MM.1S (cell line): ENCODE measurements at regions not wholly inside any gene's neighbourhood (a gene's known extent, or its start where the extent isn't known, plus 50 kb on each side); places are given as distances from the start of the nearest gene placed in this dataset.
"Not testable (repeated sequence)": the region's sequence is repeated elsewhere in the genome, so short reads cannot be mapped to it uniquely, and the experiment has no call there.

Experiments used
- DNase-seq: peaks from one replicate; pipeline ENCODE4 v3.0.0-alpha.2; 2015
- H2AFZ ChIP-seq: fragments of 300-600 bp; sonication (generic); 2 replicates; pipeline ENCODE4 v1.6.0; 2016; ENCODE audit warnings: antibody characterized with exemption, low read length
- H3F3A ChIP-seq: fragments of 300-600 bp; sonication (generic); 2 replicates; pipeline ENCODE4 v1.6.1; 2016; ENCODE audit warnings: mild to moderate bottlenecking, antibody characterized with exemption, low read length, moderate library complexity, mixed read lengths; ENCODE audit not compliant: insufficient read depth
- H3K27ac ChIP-seq: fragments of 300-600 bp; sonication (generic); 2 replicates; pipeline ENCODE4 v1.5.1; 2016; ENCODE audit warnings: mild to moderate bottlenecking, low read length
- H3K27me3 ChIP-seq: fragments of 300-600 bp; sonication (generic); replicated peaks from 2 replicates; pipeline ENCODE4 v1.6.0; 2016; ENCODE audit warnings: low read length; ENCODE audit not compliant: insufficient read depth
- H3K36me3 ChIP-seq: fragments of 300-600 bp; sonication (generic); replicated peaks from 2 replicates; pipeline ENCODE4 v1.6.1; 2016; ENCODE audit warnings: mild to moderate bottlenecking, low read length, mixed read lengths; ENCODE audit not compliant: insufficient read depth
- H3K4me1 ChIP-seq: fragments of 300-600 bp; sonication (generic); 2 replicates; pipeline ENCODE4 v1.6.1; 2016; ENCODE audit warnings: low read length, mixed read lengths
- H3K4me2 ChIP-seq: fragments of 300-600 bp; sonication (generic); 2 replicates; pipeline ENCODE4 v1.6.0; 2016; ENCODE audit warnings: low read depth, low read length
- H3K4me3 ChIP-seq: fragments of 300-600 bp; sonication (generic); 2 replicates; pipeline ENCODE4 v1.5.1; 2016; ENCODE audit warnings: low read length, mixed read lengths
- H3K79me2 ChIP-seq: fragments of 300-600 bp; sonication (generic); 2 replicates; pipeline ENCODE4 v1.6.1; 2016; ENCODE audit warnings: mixed run types, low read length, mixed read lengths
- H3K9ac ChIP-seq: fragments of 300-600 bp; sonication (generic); 2 replicates; pipeline ENCODE4 v1.6.1; 2016; ENCODE audit warnings: low read length, mixed read lengths
- H3K9me2 ChIP-seq: fragments of 300-600 bp; sonication (generic); replicated peaks from 2 replicates; pipeline ENCODE4 v1.6.1; 2016; ENCODE audit warnings: mild to moderate bottlenecking, low read length, mixed read lengths; ENCODE audit not compliant: insufficient read depth
- H3K9me3 ChIP-seq: fragments of 300-600 bp; sonication (generic); replicated peaks from 2 replicates; pipeline ENCODE4 v1.6.1; 2016; ENCODE audit warnings: mild to moderate bottlenecking, low read length, mixed read lengths; ENCODE audit not compliant: insufficient read depth
- H4K20me1 ChIP-seq: fragments of 300-600 bp; sonication (generic); 2 replicates; pipeline ENCODE4 v1.6.1; 2016; ENCODE audit warnings: mild to moderate bottlenecking, low read length, moderate library complexity, mixed read lengths; ENCODE audit not compliant: insufficient read depth
- EZH2 ChIP-seq: fragments of 300-600 bp; sonication (generic); optimal IDR thresholded peaks from 2 replicates; pipeline ENCODE3; 2017; ENCODE audit warnings: low read depth, mild to moderate bottlenecking, antibody characterized with exemption, low read length, mixed read lengths
- EZH2phosphoT487 ChIP-seq: fragments of 300-600 bp; sonication (generic); IDR thresholded peaks from 2 replicates; pipeline ENCODE4 v1.6.1; 2018; ENCODE audit warnings: antibody characterized with exemption, low read length
- TF ChIP-seq, protein P1 (sequence below): fragments of 300-600 bp; sonication (generic); IDR thresholded peaks from 2 replicates; pipeline ENCODE4 v1.5.1; 2016; ENCODE audit warnings: antibody characterized with exemption, low read length, mixed read lengths

DNA sequence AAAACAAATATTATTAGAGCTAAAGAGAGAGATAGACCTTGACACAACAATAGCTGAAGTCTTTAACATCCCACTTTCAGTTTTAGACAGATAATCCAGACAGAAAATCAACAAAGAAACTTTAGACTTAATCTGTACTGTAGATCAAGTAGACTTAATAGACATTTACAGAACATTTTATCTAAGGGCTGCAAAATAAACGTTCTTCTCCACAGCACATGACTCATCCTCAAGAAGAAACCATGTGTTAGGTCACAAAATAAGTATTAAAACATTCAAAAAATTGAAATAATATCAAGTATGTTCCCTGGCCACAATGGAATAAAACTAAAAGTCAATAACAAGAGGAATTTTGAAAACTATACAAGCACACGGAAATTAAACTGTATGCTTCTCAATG is 1510.3 kb upstream of the PCDH10 start:
- H3K27ac ChIP-seq = no peak overlapping the region
- TF ChIP-seq, protein P1, sequence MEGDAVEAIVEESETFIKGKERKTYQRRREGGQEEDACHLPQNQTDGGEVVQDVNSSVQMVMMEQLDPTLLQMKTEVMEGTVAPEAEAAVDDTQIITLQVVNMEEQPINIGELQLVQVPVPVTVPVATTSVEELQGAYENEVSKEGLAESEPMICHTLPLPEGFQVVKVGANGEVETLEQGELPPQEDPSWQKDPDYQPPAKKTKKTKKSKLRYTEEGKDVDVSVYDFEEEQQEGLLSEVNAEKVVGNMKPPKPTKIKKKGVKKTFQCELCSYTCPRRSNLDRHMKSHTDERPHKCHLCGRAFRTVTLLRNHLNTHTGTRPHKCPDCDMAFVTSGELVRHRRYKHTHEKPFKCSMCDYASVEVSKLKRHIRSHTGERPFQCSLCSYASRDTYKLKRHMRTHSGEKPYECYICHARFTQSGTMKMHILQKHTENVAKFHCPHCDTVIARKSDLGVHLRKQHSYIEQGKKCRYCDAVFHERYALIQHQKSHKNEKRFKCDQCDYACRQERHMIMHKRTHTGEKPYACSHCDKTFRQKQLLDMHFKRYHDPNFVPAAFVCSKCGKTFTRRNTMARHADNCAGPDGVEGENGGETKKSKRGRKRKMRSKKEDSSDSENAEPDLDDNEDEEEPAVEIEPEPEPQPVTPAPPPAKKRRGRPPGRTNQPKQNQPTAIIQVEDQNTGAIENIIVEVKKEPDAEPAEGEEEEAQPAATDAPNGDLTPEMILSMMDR = no peak
- TF ChIP-seq EZH2phosphoT487 (no peak), EZH2 (no peak)
- no peak overlapping the region for H3K4me2 ChIP-seq
- no peak overlapping the region for H3K4me3 ChIP-seq
- no peaks in the 10 kb centered on the region for H4K20me1 ChIP-seq
- DNase-seq = no peak
- H3K27me3 ChIP-seq = no peaks in the 10 kb centered on the region
- no peaks in the 10 kb centered on the region for H3K79me2 ChIP-seq
- no peaks in the 10 kb centered on the region for H3K4me1 ChIP-seq
- H3F3A ChIP-seq = no peaks in the 10 kb centered on the region
- H3K9me3 ChIP-seq = no peaks in the 10 kb centered on the region
- no peaks in the 10 kb centered on the region for H3K9me2 ChIP-seq
- H3K36me3 ChIP-seq = no peaks in the 10 kb centered on the region
- no peak overlapping the region for H3K9ac ChIP-seq
- H2AFZ ChIP-seq = no peak overlapping the region

- H3K9me2 ChIP-seq = no peaks in the 10 kb centered on the region
- H3K4me2 ChIP-seq = no peak overlapping the region
- no peak overlapping the region for H3K9ac ChIP-seq
- H3K27ac ChIP-seq = no peak overlapping the region
- H3K4me3 ChIP-seq = no peak overlapping the region
- H3K27me3 ChIP-seq = no peaks in the 10 kb centered on the region
- H3K9me3 ChIP-seq = no peaks in the 10 kb centered on the region
- H3K79me2 ChIP-seq = no peaks in the 10 kb centered on the region
- H4K20me1 ChIP-seq = no peaks in the 10 kb centered on the region
- TF ChIP-seq EZH2phosphoT487 (no peak), EZH2 (no peak)
- TF ChIP-seq, protein P1 = 0 out of 2 replicates have a peak, but pooled peaks have one; percentile 13
- H2AFZ ChIP-seq = 0 out of 2 replicates have a peak overlapping the region, but pooled peaks have one; percentile 12
- no peaks in the 10 kb centered on the region for H3K4me1 ChIP-seq
- DNase-seq = no peak
- H3F3A ChIP-seq = no peaks in the 10 kb centered on the region
- H3K36me3 ChIP-seq = no peaks in the 10 kb centered on the region
These were observed 1504.5 kb upstream of the PCDH10 start for GRCh38 chr4:131644619-131645018.

DNA sequence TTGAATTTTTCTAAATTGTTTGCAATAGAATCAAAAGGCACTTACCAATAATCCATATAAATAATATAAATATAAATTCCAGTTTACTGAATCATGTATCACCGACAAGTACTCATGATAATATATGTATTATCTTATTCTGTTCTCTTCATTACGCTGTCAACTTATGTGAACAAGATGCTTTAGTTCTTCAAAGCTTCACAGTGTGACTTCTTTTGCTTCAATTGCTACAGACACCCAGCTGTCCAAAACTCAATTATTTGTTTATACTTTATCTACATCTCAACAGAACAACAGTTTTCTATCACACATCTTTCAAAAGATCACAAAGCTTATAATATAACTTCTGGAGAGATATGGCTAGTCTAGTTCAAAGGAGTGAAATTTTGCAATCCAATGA is 1499.9 kb upstream of the PCDH10 start:
- Histone ChIP-seq H3K9me3 (no peaks in the 10 kb centered on the region), H3K79me2 (no peaks in the 10 kb centered on the region), H3K4me1 (no peaks in the 10 kb centered on the region), H3K4me3 (no peak overlapping the region), H4K20me1 (no peaks in the 10 kb centered on the region), H3K9ac (no peak overlapping the region), H3K9me2 (no peaks in the 10 kb centered on the region), H2AFZ (no peak overlapping the region), H3K36me3 (no peaks in the 10 kb centered on the region), H3K27ac (no peak overlapping the region), H3K27me3 (no peaks in the 10 kb centered on the region), H3F3A (no peaks in the 10 kb centered on the region), H3K4me2 (no peak overlapping the region)
- no peak for DNase-seq
- TF ChIP-seq EZH2phosphoT487 = no peak

GRCh38 chr4:131650951-131651350 is 1498.1 kb upstream of the PCDH10 start:
- TF ChIP-seq EZH2 = no peak
- TF ChIP-seq, protein P1 = no peak
- no peak for TF ChIP-seq EZH2phosphoT487
- H3K27ac ChIP-seq = no peak overlapping the region
- no peaks in the 10 kb centered on the region for H3K9me2 ChIP-seq
- no peaks in the 10 kb centered on the region for H3F3A ChIP-seq
- H2AFZ ChIP-seq = no peak overlapping the region
- H3K4me3 ChIP-seq = no peak overlapping the region
- H3K9ac ChIP-seq = no peak overlapping the region
- H3K4me1 ChIP-seq = no peaks in the 10 kb centered on the region
- H3K4me2 ChIP-seq = no peak overlapping the region
- DNase-seq = no peak
- H3K79me2 ChIP-seq = no peaks in the 10 kb centered on the region
- H3K27me3 ChIP-seq = no peaks in the 10 kb centered on the region
- no peaks in the 10 kb centered on the region for H3K36me3 ChIP-seq
- no peaks in the 10 kb centered on the region for H4K20me1 ChIP-seq
- no peaks in the 10 kb centered on the region for H3K9me3 ChIP-seq

GRCh38 chr4:131683314-131683713 is 1465.8 kb upstream of the PCDH10 start:
- not testable (repeated sequence) for H3K9me2 ChIP-seq, H3F3A ChIP-seq, H3K27ac ChIP-seq, H3K27me3 ChIP-seq, H3K79me2 ChIP-seq, H3K4me2 ChIP-seq, H2AFZ ChIP-seq, H4K20me1 ChIP-seq, DNase-seq, H3K4me3 ChIP-seq, H3K9me3 ChIP-seq, H3K4me1 ChIP-seq, H3K9ac ChIP-seq, H3K36me3 ChIP-seq
